HG03139 (cell line): ENCODE measurements at regions not wholly inside any gene's neighbourhood (a gene's known extent, or its start where the extent isn't known, plus 50 kb on each side); places are given as distances from the start of the nearest gene placed in this dataset.
"Not testable (repeated sequence)": the region's sequence is repeated elsewhere in the genome, so short reads cannot be mapped to it uniquely, and the experiment has no call there.

ENCODE experiments used
- ATAC-seq: cut with Tn5 transposase; IDR thresholded peaks from one replicate; pipeline ENCODE4 v1.9.1; 2021; ENCODE audit not compliant: unreplicated experiment

DNA sequence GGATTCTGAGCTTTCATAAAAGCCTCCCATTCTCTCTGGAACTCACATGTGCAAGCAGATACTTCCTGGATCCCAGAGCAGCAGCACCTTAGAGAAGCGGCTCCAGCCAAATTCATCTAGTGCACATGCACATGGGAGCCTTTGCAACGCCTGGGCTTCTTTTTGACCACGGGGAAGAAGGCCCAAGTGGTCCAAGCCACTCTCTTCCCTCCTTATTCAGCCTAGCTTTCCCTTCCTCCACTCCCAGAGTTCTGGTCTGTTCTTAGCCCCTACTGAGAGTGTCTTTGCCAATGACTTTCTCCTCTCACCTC lies 118.7 kb downstream of the ZNF365 start:
- ATAC-seq, result no peak

DNA sequence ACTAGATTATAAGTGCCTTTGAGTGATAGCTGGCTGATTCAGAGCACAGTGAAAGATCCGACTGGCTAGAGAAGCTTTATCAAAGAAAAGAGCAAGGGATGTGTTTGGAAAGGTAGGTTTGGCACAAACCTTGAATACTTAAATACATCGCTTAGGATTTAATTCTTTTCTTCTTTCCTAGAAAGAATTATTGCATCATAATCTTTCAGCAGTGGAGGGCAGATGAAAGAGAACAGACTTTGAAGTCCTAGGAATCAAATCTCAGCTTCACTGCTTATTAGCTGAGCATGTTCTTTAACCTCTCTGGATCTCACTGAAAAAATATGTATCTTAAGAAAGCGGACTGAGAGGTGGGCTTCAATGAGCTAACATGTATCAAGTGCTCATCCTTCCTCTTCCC lies 122.8 kb downstream of the ZNF365 start:
- no peak for ATAC-seq

GRCh38 chr10:62498271-62498670 lies 124.1 kb downstream of the ZNF365 start:
- ATAC-seq, result no peak

DNA sequence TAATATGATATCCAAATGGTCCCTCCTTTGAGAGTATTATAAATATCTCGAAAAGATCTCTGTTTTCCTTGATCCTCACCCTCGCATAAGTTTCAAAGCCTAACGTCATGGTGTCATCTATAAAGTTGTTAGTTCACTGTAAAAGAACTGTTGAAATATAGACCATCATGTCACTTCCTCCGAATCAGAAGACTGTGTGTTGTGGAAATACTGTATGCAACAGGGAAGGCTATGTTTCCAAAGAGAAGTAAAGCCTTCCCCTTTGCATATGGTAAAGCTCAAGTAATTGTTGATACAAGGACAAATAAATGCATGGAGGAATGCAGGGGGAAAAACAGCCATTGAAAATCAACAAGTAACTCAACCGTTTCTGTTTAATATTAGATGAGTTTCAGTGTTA lies 125.9 kb downstream of the ZNF365 start:
- not testable (repeated sequence) for ATAC-seq

DNA sequence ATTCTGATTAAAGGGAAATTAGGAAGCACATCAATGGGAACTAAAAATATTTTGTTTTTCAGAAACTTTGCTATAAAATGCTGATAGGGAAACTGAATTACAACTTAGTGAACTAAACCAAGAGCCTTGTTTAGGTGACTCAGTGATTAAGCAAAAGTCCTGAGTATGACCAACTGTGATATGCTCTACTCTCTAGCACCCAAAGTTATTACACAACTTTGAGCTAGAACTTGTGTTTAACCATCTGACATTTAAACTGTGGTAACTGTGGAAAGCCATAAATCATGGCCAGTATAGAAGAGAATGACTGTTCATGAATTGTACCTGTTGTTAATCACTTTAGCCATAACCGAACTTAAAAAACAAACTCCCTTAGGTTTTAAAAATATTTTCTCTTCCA lies 127.4 kb downstream of the ZNF365 start:
- ATAC-seq, result no peak

DNA sequence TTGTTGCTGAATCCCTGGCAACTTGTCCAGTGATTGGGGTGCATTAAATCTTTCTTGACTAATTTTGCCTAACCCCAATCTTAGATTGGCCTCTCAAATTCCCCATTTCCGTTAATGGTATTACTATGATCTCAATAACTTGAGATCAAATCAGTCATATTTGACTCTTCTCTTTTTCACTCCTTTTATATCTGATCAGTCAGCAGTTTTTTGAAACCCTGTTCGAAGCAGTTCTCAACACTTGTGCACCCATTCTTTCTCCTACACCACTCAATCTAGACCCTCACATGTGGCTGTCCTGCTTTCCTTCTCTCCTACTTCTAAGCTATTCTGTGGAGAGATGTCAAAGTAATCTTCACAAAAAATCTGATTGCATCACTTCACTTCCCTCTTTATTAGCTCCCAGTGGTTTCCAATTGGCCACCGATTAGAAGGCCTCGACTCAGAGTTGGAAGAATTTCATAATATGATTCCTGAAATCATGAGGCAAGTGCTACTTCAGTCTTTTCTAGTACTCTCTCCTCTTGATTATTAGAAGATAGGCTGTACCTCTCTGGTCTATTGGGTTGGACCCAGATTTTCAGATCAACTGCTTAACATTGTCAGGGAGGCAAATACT lies 128.9 kb downstream of the ZNF365 start:
- no peak for ATAC-seq

- no peak for ATAC-seq
These were observed 129.7 kb downstream of the ZNF365 start for GRCh38 chr10:62503872-62504271.

- no peak for ATAC-seq
These were observed 132.2 kb downstream of the ZNF365 start for GRCh38 chr10:62506371-62506770.

- no peak for ATAC-seq
These were observed 137.1 kb downstream of the ZNF365 start for GRCh38 chr10:62511238-62511637.

DNA sequence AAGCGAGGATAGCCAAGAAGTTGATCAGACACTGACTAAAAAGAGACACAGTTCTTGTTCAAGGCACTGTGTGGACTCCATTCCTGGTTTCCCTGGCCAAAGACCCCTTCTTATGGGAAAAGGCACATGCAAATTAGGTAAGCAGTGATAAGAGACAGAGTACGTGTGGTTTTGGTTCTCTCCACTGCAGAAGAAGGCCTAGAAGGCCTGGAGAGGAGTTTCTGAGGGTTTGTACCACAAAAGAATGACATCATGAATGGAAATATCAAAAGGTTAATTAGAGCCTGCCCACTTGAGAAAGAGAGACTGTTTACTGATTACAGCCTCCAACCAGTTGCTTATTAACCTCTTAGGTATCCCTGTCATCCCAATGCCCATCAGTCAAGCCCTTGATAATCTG lies 137.5 kb downstream of the ZNF365 start:
- peak; percentile 83 for ATAC-seq

DNA sequence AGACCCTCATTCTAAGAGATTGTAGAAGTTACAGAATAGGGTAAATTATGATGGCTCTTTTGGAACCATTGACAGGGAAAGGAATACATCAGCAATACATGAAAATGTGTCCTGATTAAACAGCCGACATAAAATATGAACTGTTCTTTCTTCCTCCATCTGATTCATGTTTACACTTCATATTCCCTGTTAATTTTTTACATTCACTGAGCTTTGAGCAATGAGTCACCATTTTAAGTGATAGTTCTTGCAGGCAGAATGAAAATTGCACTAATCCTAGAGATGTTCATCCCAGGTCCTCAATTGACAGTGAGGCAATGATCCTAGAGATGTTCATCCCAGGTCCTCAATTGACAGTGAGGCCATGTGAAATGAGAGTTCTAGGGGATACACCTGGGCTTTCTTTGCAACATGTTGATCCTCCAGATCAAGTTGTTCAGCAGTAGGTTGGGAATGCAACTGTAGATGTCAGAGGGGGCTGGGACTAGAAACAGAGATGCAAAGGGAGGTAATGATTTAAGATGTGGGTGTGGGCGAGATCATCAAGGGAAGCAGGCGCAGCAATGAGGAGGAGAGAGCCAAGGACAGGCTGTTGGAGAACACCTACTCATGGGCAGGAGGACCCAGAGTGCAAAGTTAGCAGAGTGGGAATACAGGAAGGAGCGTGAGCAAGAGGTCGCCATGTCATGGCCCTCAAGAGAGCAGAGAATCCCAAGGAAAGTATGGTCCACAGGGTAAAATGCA lies 138.7 kb downstream of the ZNF365 start:
- no peak for ATAC-seq

GRCh38 chr10:62514079-62514693 lies 140.0 kb downstream of the ZNF365 start:
- ATAC-seq, result no peak

GRCh38 chr10:62517252-62517651 lies 143.1 kb downstream of the ZNF365 start:
- no peak for ATAC-seq

GRCh38 chr10:62527019-62527827 lies 153.1 kb downstream of the ZNF365 start:
- peak; percentile 58 for ATAC-seq

DNA sequence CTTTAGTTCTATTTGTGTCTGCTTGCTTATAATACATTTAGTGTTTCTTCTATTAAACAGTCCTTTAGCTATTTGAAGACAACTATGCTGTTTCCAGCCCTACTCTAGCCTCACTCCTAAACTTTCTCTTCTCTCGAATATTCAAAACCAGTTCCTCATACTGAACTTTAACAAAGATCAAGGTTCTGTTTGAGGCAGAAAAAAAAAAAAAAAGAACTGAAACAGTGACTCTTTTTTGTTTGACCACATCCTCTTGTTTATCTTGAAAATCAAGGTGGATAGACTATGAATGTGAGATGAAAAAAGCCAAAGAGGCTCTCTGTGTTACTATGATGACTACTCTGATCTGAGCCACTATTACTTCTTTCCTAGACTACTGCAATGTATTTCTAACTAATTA lies 154.3 kb downstream of the ZNF365 start:
- ATAC-seq, result peak; percentile 80

DNA sequence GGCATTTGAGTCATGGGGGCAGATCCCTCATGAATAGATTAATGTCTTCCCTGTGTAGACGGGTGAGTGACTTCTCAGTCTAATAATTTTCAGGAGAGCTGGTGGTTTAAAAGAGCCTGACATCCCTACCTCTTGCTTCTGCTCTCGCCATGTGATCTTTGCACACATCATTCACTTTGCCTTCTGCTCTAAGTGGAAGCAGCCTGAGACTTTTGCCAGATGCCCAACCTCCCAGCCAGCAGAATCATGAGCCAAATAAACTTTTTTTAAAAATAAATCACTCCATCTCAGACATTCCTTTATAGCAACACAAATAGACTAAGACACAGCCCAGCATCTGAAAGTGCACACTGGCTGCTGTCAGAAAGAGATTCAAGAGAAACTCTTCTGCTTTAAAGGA lies 155.2 kb downstream of the ZNF365 start:
- no peak for ATAC-seq

- ATAC-seq, result no peak
These were observed 159.9 kb downstream of the ZNF365 start for GRCh38 chr10:62534031-62534430.

GRCh38 chr10:62538606-62539005 lies 164.4 kb downstream of the ZNF365 start:
- ATAC-seq, result no peak

DNA sequence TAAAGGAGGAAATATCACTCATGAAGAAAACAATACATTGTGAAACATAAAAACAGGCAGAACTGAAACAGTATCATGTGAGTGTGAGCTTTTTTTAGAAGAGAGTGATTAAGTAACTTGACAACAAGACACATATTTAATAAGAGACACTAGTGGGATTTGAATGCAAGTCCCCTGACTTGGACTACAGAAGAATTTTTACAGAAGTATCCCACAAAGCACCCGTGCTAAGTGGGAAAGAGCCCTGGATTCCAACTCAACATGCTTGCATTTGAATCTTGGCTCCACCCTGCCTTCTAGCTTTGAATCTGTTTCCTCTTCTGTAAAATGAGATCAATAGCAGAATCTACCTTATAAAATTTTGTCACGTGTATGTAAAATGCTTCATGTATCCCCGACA lies 166.2 kb downstream of the ZNF365 start:
- no peak for ATAC-seq

GRCh38 chr10:62541811-62542210 lies 167.6 kb downstream of the ZNF365 start:
- no peak for ATAC-seq

DNA sequence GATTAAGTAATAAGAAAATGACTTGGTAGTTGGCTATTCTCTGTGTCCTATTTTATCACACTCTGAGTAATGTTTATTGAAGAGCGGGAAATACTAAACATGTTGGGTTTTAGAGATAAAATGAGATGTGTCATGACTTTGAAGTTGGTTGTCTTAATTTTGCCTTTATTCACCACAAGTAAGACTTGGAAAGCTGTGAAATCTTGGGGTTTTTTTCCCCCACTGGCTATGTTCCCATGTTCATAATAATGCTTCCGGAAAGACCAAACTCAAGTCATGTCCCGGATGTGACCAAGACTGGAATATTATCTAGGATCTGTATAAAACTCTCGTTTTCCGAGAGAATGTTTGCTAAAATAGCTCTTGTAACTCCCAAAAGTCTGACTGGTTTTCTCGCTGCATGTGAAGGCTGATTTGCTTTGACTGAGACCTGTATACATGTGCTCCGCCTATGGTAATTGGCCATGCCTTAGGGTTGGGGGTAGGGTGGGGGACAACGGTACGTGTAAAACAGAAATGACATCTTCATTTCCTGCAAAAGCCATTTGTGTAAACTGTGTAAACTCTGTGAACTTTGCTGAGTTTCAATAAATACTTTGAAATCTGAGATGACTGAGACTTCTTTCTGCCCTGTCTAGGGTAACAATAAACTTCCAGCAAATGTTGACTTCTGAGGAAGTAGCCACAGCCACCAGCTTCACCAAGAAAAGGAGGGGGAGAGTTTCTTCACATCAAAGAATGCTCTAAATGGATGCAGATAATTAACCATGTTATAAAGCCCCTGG lies 169.6 kb downstream of the ZNF365 start:
- ATAC-seq, result no peak
